Endothelial cell (in vitro differentiated cells): ENCODE measurements at regions not wholly inside any gene's neighbourhood (a gene's known extent, or its start where the extent isn't known, plus 50 kb on each side); places are given as distances from the start of the nearest gene placed in this dataset.
A peak's percentile ranks its signal among the peaks of the same experiment; 100 is the strongest.

Experiments
- DNase-seq: peaks from one replicate; pipeline ENCODE4 v3.0.0; 2021; ENCODE audit warnings: low spot score
- H3K27ac Mint-ChIP-seq: one replicate; pipeline ENCODE4 v1.8.0; 2021; ENCODE audit warnings: mixed read lengths, inconsistent platforms; ENCODE audit not compliant: unreplicated experiment
- H3K27me3 Mint-ChIP-seq: one replicate; pipeline ENCODE4 v1.8.0; 2021; ENCODE audit warnings: mild to moderate bottlenecking, moderate library complexity, mixed read lengths, inconsistent platforms; ENCODE audit not compliant: unreplicated experiment
- H3K36me3 Mint-ChIP-seq: one replicate; pipeline ENCODE4 v1.8.0; 2021; ENCODE audit warnings: mild to moderate bottlenecking, low read depth, mixed read lengths, inconsistent platforms; ENCODE audit not compliant: unreplicated experiment
- H3K4me1 Mint-ChIP-seq: one replicate; pipeline ENCODE4 v1.8.0; 2021; ENCODE audit warnings: mild to moderate bottlenecking, mixed read lengths, inconsistent platforms; ENCODE audit not compliant: unreplicated experiment
- H3K4me3 Mint-ChIP-seq: one replicate; pipeline ENCODE4 v1.8.0; 2021; ENCODE audit warnings: mild to moderate bottlenecking, mixed read lengths, inconsistent platforms; ENCODE audit not compliant: unreplicated experiment
- H3K9me3 Mint-ChIP-seq: one replicate; pipeline ENCODE4 v1.8.0; 2021; ENCODE audit warnings: mixed read lengths, inconsistent platforms; ENCODE audit not compliant: unreplicated experiment
- TF ChIP-seq, protein P1 (sequence below): fragments of 200-600 bp; sonication (generic); IDR thresholded peaks from one replicate; pipeline ENCODE4 v1.5.0; 2021; ENCODE audit warnings: antibody characterized with exemption; ENCODE audit not compliant: unreplicated experiment

DNA sequence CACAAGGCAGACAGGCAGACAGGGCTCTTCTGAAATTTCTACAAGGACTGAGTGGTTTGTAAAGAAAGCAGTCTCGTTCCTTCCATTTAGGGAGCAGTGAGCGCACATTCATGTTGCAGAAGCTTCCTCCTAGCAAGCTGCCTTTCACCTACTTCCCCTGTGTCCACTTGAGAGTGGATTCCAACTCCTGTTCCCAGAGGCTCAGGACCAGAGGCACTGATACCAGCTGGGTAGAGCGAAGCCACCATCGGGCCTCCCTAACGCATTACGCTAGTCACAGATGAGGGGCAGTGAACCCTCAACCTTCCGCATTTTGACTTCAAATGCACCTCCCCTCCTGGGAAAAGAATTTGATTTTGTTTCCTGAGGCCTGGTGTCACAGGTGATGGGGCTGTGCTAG, 215.8 kb downstream of the SIPA1L2 start:
- no peak overlapping the region for H3K4me3 Mint-ChIP-seq
- DNase-seq = no peak
- H3K9me3 Mint-ChIP-seq = no peaks in the 10 kb centered on the region
- peaks cover 2% of the 10 kb centered on the region for H3K4me1 Mint-ChIP-seq
- no peak overlapping the region for H3K27ac Mint-ChIP-seq
- TF ChIP-seq, protein P1, sequence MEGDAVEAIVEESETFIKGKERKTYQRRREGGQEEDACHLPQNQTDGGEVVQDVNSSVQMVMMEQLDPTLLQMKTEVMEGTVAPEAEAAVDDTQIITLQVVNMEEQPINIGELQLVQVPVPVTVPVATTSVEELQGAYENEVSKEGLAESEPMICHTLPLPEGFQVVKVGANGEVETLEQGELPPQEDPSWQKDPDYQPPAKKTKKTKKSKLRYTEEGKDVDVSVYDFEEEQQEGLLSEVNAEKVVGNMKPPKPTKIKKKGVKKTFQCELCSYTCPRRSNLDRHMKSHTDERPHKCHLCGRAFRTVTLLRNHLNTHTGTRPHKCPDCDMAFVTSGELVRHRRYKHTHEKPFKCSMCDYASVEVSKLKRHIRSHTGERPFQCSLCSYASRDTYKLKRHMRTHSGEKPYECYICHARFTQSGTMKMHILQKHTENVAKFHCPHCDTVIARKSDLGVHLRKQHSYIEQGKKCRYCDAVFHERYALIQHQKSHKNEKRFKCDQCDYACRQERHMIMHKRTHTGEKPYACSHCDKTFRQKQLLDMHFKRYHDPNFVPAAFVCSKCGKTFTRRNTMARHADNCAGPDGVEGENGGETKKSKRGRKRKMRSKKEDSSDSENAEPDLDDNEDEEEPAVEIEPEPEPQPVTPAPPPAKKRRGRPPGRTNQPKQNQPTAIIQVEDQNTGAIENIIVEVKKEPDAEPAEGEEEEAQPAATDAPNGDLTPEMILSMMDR = no peak
- peaks cover 70% of the 10 kb centered on the region for H3K36me3 Mint-ChIP-seq
- H3K27me3 Mint-ChIP-seq = peaks cover 17% of the 10 kb centered on the region

DNA sequence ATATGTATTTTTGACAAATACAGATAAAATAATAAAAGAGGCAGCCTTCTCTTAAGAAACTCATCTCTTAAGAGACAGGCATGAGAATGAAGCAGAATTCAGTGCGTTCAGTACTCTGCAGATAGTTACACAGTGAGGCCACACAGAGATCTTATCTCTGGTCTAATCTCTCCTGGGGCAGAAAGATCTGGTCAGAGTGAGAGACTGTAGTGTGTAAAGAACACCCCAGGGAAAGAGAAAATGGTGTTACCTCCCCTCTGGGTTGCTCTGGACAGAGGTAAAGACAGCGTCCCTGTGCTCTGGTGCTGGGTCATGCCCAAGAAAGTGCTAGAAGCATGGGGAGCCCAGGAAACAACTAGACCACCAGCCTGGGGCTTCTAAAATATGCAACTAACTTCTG, 216.3 kb downstream of the SIPA1L2 start:
- Mint-ChIP-seq H3K27me3 (peaks cover 17% of the 10 kb centered on the region), H3K27ac (no peak overlapping the region), H3K9me3 (no peaks in the 10 kb centered on the region), H3K4me1 (peaks cover 2% of the 10 kb centered on the region), H3K36me3 (peaks cover 65% of the 10 kb centered on the region), H3K4me3 (no peak overlapping the region)
- TF ChIP-seq, protein P1 = no peak
- no peak for DNase-seq

DNA sequence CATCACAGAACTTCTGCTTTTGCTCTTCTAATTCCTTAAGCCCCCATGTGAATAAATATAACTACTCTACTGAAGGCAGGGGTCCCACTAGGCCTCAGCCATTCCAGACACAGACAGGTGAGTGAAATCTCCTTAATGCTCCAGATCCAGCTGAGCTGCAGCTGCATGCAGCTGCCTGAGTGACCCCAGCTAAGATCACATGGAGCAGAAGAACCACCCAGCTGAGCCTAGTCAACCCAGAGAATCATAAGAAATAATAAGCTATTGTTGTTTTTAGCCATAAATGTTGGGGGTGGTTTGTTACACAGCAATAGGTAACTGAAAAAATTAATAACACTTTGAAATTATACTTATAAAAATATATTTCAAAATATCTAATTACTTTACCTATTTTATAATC, 220.3 kb downstream of the SIPA1L2 start:
- TF ChIP-seq, protein P1 = no peak
- Mint-ChIP-seq H3K9me3 (no peaks in the 10 kb centered on the region), H3K4me3 (peak overlapping the region; percentile 11), H3K27me3 (peaks cover 2% of the 10 kb centered on the region), H3K27ac (no peak overlapping the region), H3K4me1 (no peaks in the 10 kb centered on the region), H3K36me3 (peaks cover 47% of the 10 kb centered on the region)
- no peak for DNase-seq

DNA sequence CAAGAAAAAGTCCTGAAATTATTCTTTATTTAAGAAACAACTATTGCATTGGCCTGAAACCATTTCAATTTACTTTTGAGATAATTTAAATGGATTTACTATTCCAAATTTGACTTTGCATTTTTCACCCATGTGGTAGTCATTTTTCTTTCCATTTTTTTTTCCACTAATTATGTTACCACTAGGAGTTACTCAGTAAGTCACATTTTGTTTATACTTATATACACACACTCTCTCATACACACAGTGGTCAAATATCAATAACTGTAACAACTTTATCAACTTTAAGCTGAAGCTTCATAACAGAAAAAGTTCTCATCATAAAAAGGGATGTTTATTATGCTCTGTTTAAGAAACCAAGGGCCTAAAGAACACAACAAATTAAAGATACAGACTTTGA, 222.8 kb downstream of the SIPA1L2 start:
- Mint-ChIP-seq H3K4me1 (no peaks in the 10 kb centered on the region), H3K36me3 (peaks cover 45% of the 10 kb centered on the region), H3K27ac (no peak overlapping the region), H3K9me3 (no peaks in the 10 kb centered on the region), H3K4me3 (no peak overlapping the region), H3K27me3 (peaks cover 4% of the 10 kb centered on the region)
- no peak for DNase-seq
- TF ChIP-seq, protein P1 = no peak

DNA sequence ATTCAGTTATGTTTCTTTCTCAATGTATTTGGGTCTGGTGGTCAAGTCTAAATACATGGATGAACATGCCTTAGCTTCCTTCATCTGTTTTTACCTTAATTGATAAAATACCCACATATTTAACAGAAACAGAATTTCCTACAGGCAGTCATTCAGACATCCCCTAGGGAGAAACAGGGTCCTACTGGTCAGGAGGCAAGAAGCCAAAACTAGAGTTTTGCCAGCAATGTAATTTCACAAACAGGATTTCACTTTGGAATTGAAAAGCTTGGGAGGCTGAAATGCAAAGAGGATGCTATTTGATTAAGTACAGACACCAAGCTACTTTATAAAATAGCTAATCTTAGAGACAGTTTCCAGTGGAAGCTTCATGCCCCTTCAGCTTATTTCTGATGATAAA, 224.2 kb downstream of the SIPA1L2 start:
- peaks cover 14% of the 10 kb centered on the region for H3K27me3 Mint-ChIP-seq
- no peaks in the 10 kb centered on the region for H3K9me3 Mint-ChIP-seq
- no peak for DNase-seq
- H3K27ac Mint-ChIP-seq = no peak overlapping the region
- H3K4me1 Mint-ChIP-seq = peaks cover 7% of the 10 kb centered on the region
- H3K36me3 Mint-ChIP-seq = peaks cover 50% of the 10 kb centered on the region
- H3K4me3 Mint-ChIP-seq = no peak overlapping the region
- TF ChIP-seq, protein P1 = no peak
